ENCODE measurements at regions not wholly inside any gene's neighbourhood (a gene's known extent, or its start where the extent isn't known, plus 50 kb on each side); places are given as distances from the start of the nearest gene placed in this dataset.
A peak's percentile ranks its signal among the peaks of the same experiment; 100 is the strongest.
"Not testable (repeated sequence)": the region's sequence is repeated elsewhere in the genome, so short reads cannot be mapped to it uniquely, and the experiment has no call there.

DNA sequence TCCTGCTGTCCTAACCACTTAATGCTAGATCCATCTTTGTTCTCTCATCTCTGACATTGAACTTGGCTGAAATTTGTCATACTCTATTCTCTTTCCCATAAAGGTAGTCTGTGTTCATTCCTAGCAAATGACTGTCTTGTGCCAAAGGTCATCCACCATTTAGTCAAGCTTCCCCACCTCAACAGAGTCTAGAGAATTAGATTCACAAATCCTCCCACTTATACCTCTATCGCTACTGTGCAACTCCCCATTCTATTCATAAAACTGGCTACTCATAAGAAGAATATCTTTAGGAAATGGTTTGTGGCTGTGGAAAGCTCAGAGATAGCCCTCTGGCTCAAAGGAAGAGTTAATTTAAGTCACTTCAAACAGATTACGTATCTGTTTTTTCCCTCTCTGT is 59.7 kb upstream of the MBNL1 start:
- no CpG with 5 or more reads among the region's 2 CpGs for WGBS (ENCODE audit: insufficient coverage)
- Histone ChIP-seq H3K4me3 (ENCODE audit: control insufficient read depth in 1 of 7, extremely low read depth in 1 of 7, insufficient read depth in 4 of 7, low read depth in 2 of 7, low read length in 6 of 7) (no peak overlapping the region), H3K9me3 (ENCODE audit: control extremely low read depth in 1 of 5, control insufficient read depth in 4 of 5, insufficient read depth in 2 of 5, low read depth in 1 of 5, low read length in 4 of 5) (peaks cover 0 to 15% (median 0%) of the 10 kb centered on the region in 5 experiments), H3K27me3 (replicated peaks in 2 of 5; ENCODE audit: control insufficient read depth in 4 of 5, insufficient read depth in 5 of 5, low read length in 4 of 5) (no peaks in the 10 kb centered on the region), H3K27ac (ENCODE audit: insufficient read depth in 1 of 2, low read depth in 1 of 2, low read length in 2 of 2, poor library complexity in 1 of 2, severe bottlenecking in 2 of 2) (no peak overlapping the region), H3K4me1 (ENCODE audit: control extremely low read depth in 1 of 4, control insufficient read depth in 4 of 4, insufficient read depth in 4 of 4, low read length in 3 of 4) (peaks cover 9 to 29% (median 19%) of the 10 kb centered on the region in 4 experiments), H3K36me3 (ENCODE audit: control insufficient read depth in 4 of 4, insufficient read depth in 4 of 4, low read length in 3 of 4) (no peaks in the 10 kb centered on the region)
- ChIA-PET POLR2A (no interaction called here), CTCF (interaction anchor here (0.7 to 1.9 kb wide), 4 partner anchors 8 to 34 kb away, joined by 3 to 7 read pairs (median 6); no protein-coding TSS in a partner anchor)
- no peak for DNase-seq

GRCh38 chr3:152209776-152210175 is 59.0 kb upstream of the MBNL1 start:
- POLR2A ChIA-PET, result interaction anchor here (0.6 kb wide), 1 partner anchor 30 kb away, joined by 3 read pairs; no protein-coding TSS in a partner anchor
- DNase-seq, result no peak
- H3K9me3 ChIP-seq (ENCODE audit: control extremely low read depth in 1 of 5, control insufficient read depth in 4 of 5, insufficient read depth in 2 of 5, low read depth in 1 of 5, low read length in 4 of 5), result peaks cover 0 to 15% (median 0%) of the 10 kb centered on the region in 5 experiments
- CTCF ChIA-PET, result interaction anchor here (1.6 to 1.9 kb wide), 3 partner anchors 7 to 234 kb away, joined by 3 to 6 read pairs (median 5); no protein-coding TSS in a partner anchor
- WGBS (ENCODE audit: insufficient coverage), result 78% methylated on average over 3 of the region's 5 CpGs
- H3K27me3 ChIP-seq (replicated peaks in 2 of 5; ENCODE audit: control insufficient read depth in 4 of 5, insufficient read depth in 5 of 5, low read length in 4 of 5), result no peaks in the 10 kb centered on the region
- H3K4me3 ChIP-seq (ENCODE audit: control insufficient read depth in 1 of 7, extremely low read depth in 1 of 7, insufficient read depth in 4 of 7, low read depth in 2 of 7, low read length in 6 of 7), result no peak overlapping the region
- H3K4me1 ChIP-seq (ENCODE audit: control extremely low read depth in 1 of 4, control insufficient read depth in 4 of 4, insufficient read depth in 4 of 4, low read length in 3 of 4), result peaks cover 9 to 29% (median 16%) of the 10 kb centered on the region in 4 experiments
- no peak overlapping the region for H3K27ac ChIP-seq (ENCODE audit: insufficient read depth in 1 of 2, low read depth in 1 of 2, low read length in 2 of 2, poor library complexity in 1 of 2, severe bottlenecking in 2 of 2)
- H3K36me3 ChIP-seq (ENCODE audit: control insufficient read depth in 4 of 4, insufficient read depth in 4 of 4, low read length in 3 of 4), result no peaks in the 10 kb centered on the region

DNA sequence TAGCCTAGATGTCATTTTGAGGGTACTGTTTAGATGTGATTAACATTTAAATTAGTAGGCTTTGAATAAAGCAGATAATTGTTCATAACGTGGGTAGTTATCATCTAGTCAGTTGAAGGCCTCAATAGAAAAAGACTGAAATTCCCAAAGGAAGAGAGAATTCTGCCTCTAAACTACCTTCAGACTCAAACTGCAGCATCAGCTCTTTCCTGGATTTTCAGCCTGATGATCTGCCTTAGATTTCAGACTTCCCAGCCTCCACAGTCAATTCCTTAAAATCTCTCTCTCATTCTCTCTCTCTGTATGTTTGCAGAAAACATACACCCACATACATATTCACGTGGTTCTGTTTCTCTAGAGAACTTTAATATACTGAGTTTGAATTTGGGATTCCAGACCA is 58.0 kb upstream of the MBNL1 start:
- ChIA-PET POLR2A (no interaction called here), CTCF (interaction anchor here (1.6 kb wide), 1 partner anchor 233 kb away, joined by 3 read pairs; no protein-coding TSS in a partner anchor)
- no peak overlapping the region for H3K4me3 ChIP-seq (ENCODE audit: control insufficient read depth in 1 of 7, extremely low read depth in 1 of 7, insufficient read depth in 4 of 7, low read depth in 2 of 7, low read length in 6 of 7)
- no peak for DNase-seq
- no peak overlapping the region for H3K27ac ChIP-seq (ENCODE audit: insufficient read depth in 1 of 2, low read depth in 1 of 2, low read length in 2 of 2, poor library complexity in 1 of 2, severe bottlenecking in 2 of 2)
- no peaks in the 10 kb centered on the region for H3K36me3 ChIP-seq (ENCODE audit: control insufficient read depth in 4 of 4, insufficient read depth in 4 of 4, low read length in 3 of 4)
- H3K27me3 ChIP-seq (replicated peaks in 2 of 5; ENCODE audit: control insufficient read depth in 4 of 5, insufficient read depth in 5 of 5, low read length in 4 of 5), result no peaks in the 10 kb centered on the region
- WGBS (ENCODE audit: insufficient coverage), result no CpG with 5 or more reads among the region's 2 CpGs
- peaks cover 0 to 15% (median 0%) of the 10 kb centered on the region in 5 experiments for H3K9me3 ChIP-seq (ENCODE audit: control extremely low read depth in 1 of 5, control insufficient read depth in 4 of 5, insufficient read depth in 2 of 5, low read depth in 1 of 5, low read length in 4 of 5)
- H3K4me1 ChIP-seq (ENCODE audit: control extremely low read depth in 1 of 4, control insufficient read depth in 4 of 4, insufficient read depth in 4 of 4, low read length in 3 of 4), result peaks cover 7 to 26% (median 13%) of the 10 kb centered on the region in 4 experiments

DNA sequence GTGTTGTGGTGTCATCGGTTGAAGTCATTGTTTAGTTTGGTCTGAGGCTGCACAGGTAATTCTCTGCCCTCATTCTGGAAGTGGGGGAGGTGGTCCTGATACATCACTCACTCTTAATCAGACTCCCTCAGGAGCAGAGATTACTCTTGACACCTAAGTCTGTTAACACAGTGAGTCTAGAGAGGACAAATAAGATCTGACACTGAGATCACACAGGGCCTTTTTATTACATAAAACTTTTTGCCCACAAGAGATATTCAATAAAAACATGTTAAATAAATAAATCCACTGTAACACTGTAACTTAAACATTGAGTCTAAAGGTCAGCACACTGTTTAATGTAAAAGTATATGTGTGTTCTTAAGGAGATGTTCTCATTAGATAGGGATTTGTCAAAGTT is 57.1 kb upstream of the MBNL1 start:
- Histone ChIP-seq H3K4me3 (ENCODE audit: control insufficient read depth in 1 of 7, extremely low read depth in 1 of 7, insufficient read depth in 4 of 7, low read depth in 2 of 7, low read length in 6 of 7) (no peak overlapping the region), H3K9me3 (ENCODE audit: control extremely low read depth in 1 of 5, control insufficient read depth in 4 of 5, insufficient read depth in 2 of 5, low read depth in 1 of 5, low read length in 4 of 5) (peaks cover 0 to 15% (median 0%) of the 10 kb centered on the region in 5 experiments), H3K27ac (ENCODE audit: insufficient read depth in 1 of 2, low read depth in 1 of 2, low read length in 2 of 2, poor library complexity in 1 of 2, severe bottlenecking in 2 of 2) (no peak overlapping the region), H3K4me1 (ENCODE audit: control extremely low read depth in 1 of 4, control insufficient read depth in 4 of 4, insufficient read depth in 4 of 4, low read length in 3 of 4) (peaks cover 0 to 16% (median 4%) of the 10 kb centered on the region in 4 experiments), H3K27me3 (replicated peaks in 2 of 5; ENCODE audit: control insufficient read depth in 4 of 5, insufficient read depth in 5 of 5, low read length in 4 of 5) (no peaks in the 10 kb centered on the region), H3K36me3 (ENCODE audit: control insufficient read depth in 4 of 4, insufficient read depth in 4 of 4, low read length in 3 of 4) (no peaks in the 10 kb centered on the region)
- ChIA-PET CTCF (interaction anchor here (1.0 kb wide), 1 partner anchor 44 kb away, joined by 3 read pairs; no protein-coding TSS in a partner anchor), POLR2A (no interaction called here)
- no CpG with 5 or more reads among the region's 1 CpG for WGBS (ENCODE audit: insufficient coverage)
- DNase-seq, result no peak

DNA sequence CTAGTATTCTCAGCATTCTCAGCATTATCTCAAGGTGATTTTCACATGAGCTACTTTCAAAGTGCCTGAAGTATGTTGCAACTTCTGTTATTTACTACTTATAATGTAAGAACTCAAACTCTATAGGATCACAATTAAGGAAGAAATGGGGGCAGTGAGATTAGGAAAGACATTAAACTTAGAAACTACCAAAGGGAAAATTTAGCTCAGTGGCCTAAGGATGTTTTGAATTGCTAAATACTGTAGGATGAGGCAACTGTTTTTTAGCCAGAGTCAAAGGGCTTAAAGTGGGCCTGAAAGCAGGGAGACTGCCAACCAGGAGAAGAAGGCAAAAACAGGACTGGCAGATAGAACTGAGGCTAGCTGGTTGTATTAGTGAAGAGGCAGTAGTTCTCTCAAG is 55.5 kb upstream of the MBNL1 start:
- H3K4me3 ChIP-seq (ENCODE audit: control insufficient read depth in 1 of 7, extremely low read depth in 1 of 7, insufficient read depth in 4 of 7, low read depth in 2 of 7, low read length in 6 of 7), result no peak overlapping the region
- DNase-seq, result no peak
- no peaks in the 10 kb centered on the region for H3K27me3 ChIP-seq (replicated peaks in 2 of 5; ENCODE audit: control insufficient read depth in 4 of 5, insufficient read depth in 5 of 5, low read length in 4 of 5)
- H3K36me3 ChIP-seq (ENCODE audit: control insufficient read depth in 4 of 4, insufficient read depth in 4 of 4, low read length in 3 of 4), result no peaks in the 10 kb centered on the region
- H3K4me1 ChIP-seq (ENCODE audit: control extremely low read depth in 1 of 4, control insufficient read depth in 4 of 4, insufficient read depth in 4 of 4, low read length in 3 of 4), result peaks cover 0 to 10% (median 8%) of the 10 kb centered on the region in 4 experiments
- POLR2A ChIA-PET, result no interaction called here
- H3K9me3 ChIP-seq (ENCODE audit: control extremely low read depth in 1 of 5, control insufficient read depth in 4 of 5, insufficient read depth in 2 of 5, low read depth in 1 of 5, low read length in 4 of 5), result peaks cover 0 to 14% (median 0%) of the 10 kb centered on the region in 5 experiments
- H3K27ac ChIP-seq (ENCODE audit: insufficient read depth in 1 of 2, low read depth in 1 of 2, low read length in 2 of 2, poor library complexity in 1 of 2, severe bottlenecking in 2 of 2), result no peak overlapping the region
- CTCF ChIA-PET, result interaction anchor here (1.2 to 1.3 kb wide), 5 partner anchors 9 to 55 kb away, joined by 3 to 4 read pairs (median 3); partner anchors contain the start of gene MBNL1

DNA sequence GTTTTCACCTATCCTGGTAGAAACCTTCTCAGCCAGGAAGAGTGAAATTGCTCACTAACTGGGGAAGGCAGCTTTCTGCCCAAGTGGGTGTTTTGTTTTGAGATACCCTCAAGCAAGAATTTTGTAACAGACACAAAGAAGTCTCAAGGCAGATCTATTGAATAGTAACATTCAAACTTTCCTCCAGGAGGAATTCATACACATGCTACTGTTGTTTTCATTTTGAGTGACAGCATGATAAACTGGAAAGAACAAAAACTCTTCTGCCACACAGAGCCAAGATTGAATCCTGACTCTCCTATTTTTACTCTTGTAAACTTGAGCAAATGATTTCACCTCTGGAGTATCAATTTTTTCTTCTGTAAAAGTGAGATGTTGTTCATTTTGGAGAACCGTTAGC is 54.8 kb upstream of the MBNL1 start:
- CTCF ChIA-PET, result interaction anchor here (1.2 to 1.3 kb wide), 2 partner anchors 23 to 30 kb away, joined by 3 read pairs; no protein-coding TSS in a partner anchor
- Histone ChIP-seq H3K36me3 (ENCODE audit: control insufficient read depth in 4 of 4, insufficient read depth in 4 of 4, low read length in 3 of 4) (no peaks in the 10 kb centered on the region), H3K4me1 (ENCODE audit: control extremely low read depth in 1 of 4, control insufficient read depth in 4 of 4, insufficient read depth in 4 of 4, low read length in 3 of 4) (peaks cover 6 to 17% (median 13%) of the 10 kb centered on the region in 4 experiments)

GRCh38 chr3:152216960-152217865 is 51.5 kb upstream of the MBNL1 start:
- H3K27ac ChIP-seq (ENCODE audit: insufficient read depth in 1 of 2, low read depth in 1 of 2, low read length in 2 of 2, poor library complexity in 1 of 2, severe bottlenecking in 2 of 2); DNase-seq; H3K9me3 ChIP-seq (ENCODE audit: control extremely low read depth in 1 of 5, control insufficient read depth in 4 of 5, insufficient read depth in 2 of 5, low read depth in 1 of 5, low read length in 4 of 5); H3K27me3 ChIP-seq (replicated peaks in 2 of 5; ENCODE audit: control insufficient read depth in 4 of 5, insufficient read depth in 5 of 5, low read length in 4 of 5); H3K36me3 ChIP-seq (ENCODE audit: control insufficient read depth in 4 of 4, insufficient read depth in 4 of 4, low read length in 3 of 4): not testable (repeated sequence)
- peak overlapping the region in 1 of 7 experiments; percentile 8 for H3K4me3 ChIP-seq (ENCODE audit: control insufficient read depth in 1 of 7, extremely low read depth in 1 of 7, insufficient read depth in 4 of 7, low read depth in 2 of 7, low read length in 6 of 7)
- H3K4me1 ChIP-seq (ENCODE audit: control extremely low read depth in 1 of 4, control insufficient read depth in 4 of 4, insufficient read depth in 4 of 4, low read length in 3 of 4), result peaks cover 24 to 48% (median 38%) of the 10 kb centered on the region in 4 experiments
- WGBS (ENCODE audit: insufficient coverage), result 97% methylated on average over 19 of the region's 34 CpGs
- POLR2A ChIA-PET, result interaction anchor here (0.6 kb wide), 1 partner anchor 10 kb away, joined by 3 read pairs; no protein-coding TSS in a partner anchor
- CTCF ChIA-PET, result interaction anchor here (1.5 kb wide), 1 partner anchor 8 kb away, joined by 6 read pairs; no protein-coding TSS in a partner anchor

More for the DNA sequence above, 54.8 kb upstream of the MBNL1 start:
- POLR2A ChIA-PET, result no interaction called here
- Histone ChIP-seq H3K4me3 (ENCODE audit: control insufficient read depth in 1 of 7, extremely low read depth in 1 of 7, insufficient read depth in 4 of 7, low read depth in 2 of 7, low read length in 6 of 7) (no peak overlapping the region), H3K27ac (ENCODE audit: insufficient read depth in 1 of 2, low read depth in 1 of 2, low read length in 2 of 2, poor library complexity in 1 of 2, severe bottlenecking in 2 of 2) (no peak overlapping the region), H3K9me3 (ENCODE audit: control extremely low read depth in 1 of 5, control insufficient read depth in 4 of 5, insufficient read depth in 2 of 5, low read depth in 1 of 5, low read length in 4 of 5) (peaks cover 0 to 6% (median 0%) of the 10 kb centered on the region in 5 experiments), H3K27me3 (replicated peaks in 2 of 5; ENCODE audit: control insufficient read depth in 4 of 5, insufficient read depth in 5 of 5, low read length in 4 of 5) (no peaks in the 10 kb centered on the region)
- DNase-seq, result no peak
- no CpG with 5 or more reads among the region's 1 CpG for WGBS (ENCODE audit: insufficient coverage)
